Putamen (tissue), 1 donor: ENCODE measurements at regions not wholly inside any gene's neighbourhood (a gene's known extent, or its start where the extent isn't known, plus 50 kb on each side); places are given as distances from the start of the nearest gene placed in this dataset.
A peak's percentile ranks its signal among the peaks of the same experiment; 100 is the strongest.
"Not testable (repeated sequence)": the region's sequence is repeated elsewhere in the genome, so short reads cannot be mapped to it uniquely, and the experiment has no call there.

Experiments used
- DNase-seq: peaks from one replicate; pipeline ENCODE4 v3.0.0-alpha.2; 2016; ENCODE audit warnings: low spot score

GRCh38 chr3:35275768-35276167, 363.6 kb upstream of the ARPP21 start:
- no peak for DNase-seq

GRCh38 chr3:35276568-35276967, 362.8 kb upstream of the ARPP21 start:
- DNase-seq, result no peak

GRCh38 chr3:35291471-35292236, 347.7 kb upstream of the ARPP21 start:
- DNase-seq, result no peak

- DNase-seq, result no peak
Measured at GRCh38 chr3:35292568-35292967, 346.8 kb upstream of the ARPP21 start.

- DNase-seq, result no peak
Measured at GRCh38 chr3:35295906-35296305, 343.4 kb upstream of the ARPP21 start.

GRCh38 chr3:35296533-35296932, 342.8 kb upstream of the ARPP21 start:
- DNase-seq, result no peak

GRCh38 chr3:35296944-35297343, 342.4 kb upstream of the ARPP21 start:
- DNase-seq, result not testable (repeated sequence)

GRCh38 chr3:35305406-35305805, 333.9 kb upstream of the ARPP21 start:
- no peak for DNase-seq

- no peak for DNase-seq
Measured at GRCh38 chr3:35307296-35307695, 332.0 kb upstream of the ARPP21 start.

- not testable (repeated sequence) for DNase-seq
Measured at GRCh38 chr3:35316841-35317240, 322.5 kb upstream of the ARPP21 start.

GRCh38 chr3:35320646-35321407, 318.5 kb upstream of the ARPP21 start:
- DNase-seq, result no peak

GRCh38 chr3:35322070-35322469, 317.3 kb upstream of the ARPP21 start:
- DNase-seq, result no peak

- no peak for DNase-seq
Measured at GRCh38 chr3:35335703-35336102, 303.6 kb upstream of the ARPP21 start.

- no peak for DNase-seq
Measured at GRCh38 chr3:35336601-35337000, 302.7 kb upstream of the ARPP21 start.

- no peak for DNase-seq
Measured at GRCh38 chr3:35338186-35338585, 301.1 kb upstream of the ARPP21 start.

- no peak for DNase-seq
Measured at GRCh38 chr3:35380196-35380595, 259.1 kb upstream of the ARPP21 start.

- DNase-seq, result no peak
Measured at GRCh38 chr3:35383216-35383615, 256.1 kb upstream of the ARPP21 start.

GRCh38 chr3:35383719-35384555, 255.4 kb upstream of the ARPP21 start:
- DNase-seq, result peak; percentile 24

GRCh38 chr3:35385271-35385670, 254.1 kb upstream of the ARPP21 start:
- DNase-seq, result no peak

- DNase-seq, result no peak
Measured at GRCh38 chr3:35389907-35390306, 249.4 kb upstream of the ARPP21 start.

GRCh38 chr3:35392187-35392586, 247.1 kb upstream of the ARPP21 start:
- DNase-seq, result no peak
